GM19043 (cell line): ENCODE measurements at regions not wholly inside any gene's neighbourhood (a gene's known extent, or its start where the extent isn't known, plus 50 kb on each side); places are given as distances from the start of the nearest gene placed in this dataset.
"Not testable (repeated sequence)": the region's sequence is repeated elsewhere in the genome, so short reads cannot be mapped to it uniquely, and the experiment has no call there.

Experiments
- ATAC-seq: cut with Tn5 transposase; IDR thresholded peaks from one replicate; pipeline ENCODE4 v1.9.1; 2021; ENCODE audit warnings: low read depth; ENCODE audit not compliant: unreplicated experiment

DNA sequence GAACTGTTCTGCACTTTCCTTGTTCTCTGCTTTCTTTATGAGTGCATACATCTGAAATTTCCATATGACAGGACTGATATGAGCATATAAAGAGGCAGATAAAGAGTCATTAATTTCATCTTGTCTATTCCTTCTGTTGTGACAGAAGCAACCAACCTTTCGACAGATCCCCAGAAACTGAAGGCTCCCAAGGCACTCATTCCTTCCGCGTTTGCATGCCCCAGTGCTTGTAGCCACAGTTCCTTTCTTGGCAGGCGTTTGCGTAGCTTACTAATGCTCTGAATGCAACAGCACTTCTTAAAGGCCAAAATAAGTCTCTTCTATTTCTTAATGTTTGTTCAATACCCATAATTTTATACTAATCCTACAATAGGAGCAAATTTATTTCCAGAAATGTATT lies 94.0 kb upstream of the TBL1X start:
- no peak for ATAC-seq

DNA sequence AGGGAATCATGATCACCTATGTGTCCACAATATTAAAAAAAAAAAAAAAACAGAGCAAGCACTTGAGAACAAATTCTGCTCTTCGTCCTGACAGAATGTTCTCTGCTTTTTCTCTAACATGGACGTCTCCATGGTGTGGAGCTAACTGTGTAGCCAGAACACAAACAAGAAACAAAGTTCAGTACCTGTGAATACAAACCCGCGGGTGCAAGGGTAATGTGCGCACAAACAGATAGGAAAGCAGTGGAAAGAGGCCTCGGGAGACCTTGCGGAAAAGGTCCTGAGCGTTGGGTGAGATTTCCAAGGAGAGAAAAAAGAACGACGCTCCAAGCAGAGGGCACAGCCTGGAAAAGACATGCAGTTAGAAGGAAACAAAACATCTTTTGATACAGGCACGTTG lies 92.0 kb upstream of the TBL1X start:
- no peak for ATAC-seq

DNA sequence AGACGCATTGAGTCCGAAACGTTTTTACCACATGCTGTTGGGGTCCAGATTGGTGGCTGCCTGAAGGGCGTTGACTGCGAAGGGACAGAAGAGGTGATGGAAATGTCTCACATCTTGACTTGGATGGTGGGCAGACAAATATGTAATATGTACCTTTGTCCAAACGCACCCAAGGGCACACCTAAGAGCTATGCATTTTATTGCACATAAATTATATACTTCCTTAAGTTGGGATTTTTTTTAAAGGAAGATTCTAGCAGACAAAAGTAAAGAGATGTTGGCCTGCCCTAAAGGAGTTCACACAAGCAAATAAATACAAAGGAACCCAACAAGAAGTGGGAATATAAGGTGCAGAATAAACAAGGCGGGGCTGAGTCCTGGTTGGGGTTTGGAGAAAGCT lies 91.1 kb upstream of the TBL1X start:
- no peak for ATAC-seq

DNA sequence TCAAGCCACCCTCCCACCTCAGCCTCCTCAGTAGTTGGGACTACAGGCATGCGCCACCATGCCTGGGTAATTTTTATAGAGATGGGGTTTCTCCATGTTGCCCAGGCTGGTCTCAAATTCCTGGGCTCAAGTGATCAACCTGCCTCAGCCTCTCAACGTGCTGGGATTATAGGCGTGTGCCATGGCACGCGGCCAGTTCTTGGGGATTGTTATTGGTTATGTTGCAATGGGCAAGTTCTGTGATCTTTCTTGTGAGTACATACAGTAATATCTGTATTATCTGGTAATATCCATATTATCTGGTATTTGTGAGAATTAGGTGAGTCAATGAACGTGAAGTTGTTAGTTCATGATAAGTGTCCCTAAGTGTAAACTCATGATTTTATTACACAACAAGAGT lies 90.3 kb upstream of the TBL1X start:
- ATAC-seq: no peak

DNA sequence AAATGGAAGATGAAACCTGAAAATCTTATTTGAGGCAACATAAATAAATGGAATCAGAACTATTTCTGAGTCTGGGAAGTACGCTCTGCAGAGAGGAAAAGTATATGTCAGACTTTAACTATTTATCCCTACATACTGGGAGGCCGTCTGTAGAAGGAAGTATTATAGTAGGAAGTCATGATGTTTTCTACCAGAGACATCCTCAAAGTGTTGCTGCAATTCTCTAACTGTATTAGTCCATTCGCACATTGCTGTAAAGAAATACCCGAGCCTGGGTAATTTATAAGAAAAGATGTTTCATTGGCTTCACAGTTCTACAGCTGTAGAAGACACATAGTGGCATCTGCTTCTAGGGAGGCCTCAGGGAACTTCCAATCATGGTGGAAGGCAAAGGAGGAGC lies 88.7 kb upstream of the TBL1X start:
- ATAC-seq: no peak

DNA sequence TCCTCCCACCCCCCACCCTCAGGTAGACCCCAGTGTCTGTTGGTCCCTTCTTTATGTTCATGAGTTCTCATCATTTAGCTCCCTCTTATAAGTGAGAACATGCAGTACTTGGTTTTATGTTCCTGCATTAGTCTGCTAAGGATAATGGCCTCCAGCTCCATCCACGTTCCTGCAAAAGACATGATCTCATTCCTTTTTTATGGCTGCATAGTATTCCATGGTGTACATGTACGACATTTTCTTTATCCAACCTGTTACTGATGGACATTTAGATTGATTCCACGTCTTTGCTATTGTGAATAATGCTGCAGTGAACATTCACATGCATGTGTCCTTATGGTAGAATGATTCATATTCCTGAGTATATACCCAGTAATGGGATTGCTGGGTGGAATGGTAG lies 87.6 kb upstream of the TBL1X start:
- not testable (repeated sequence) for ATAC-seq

DNA sequence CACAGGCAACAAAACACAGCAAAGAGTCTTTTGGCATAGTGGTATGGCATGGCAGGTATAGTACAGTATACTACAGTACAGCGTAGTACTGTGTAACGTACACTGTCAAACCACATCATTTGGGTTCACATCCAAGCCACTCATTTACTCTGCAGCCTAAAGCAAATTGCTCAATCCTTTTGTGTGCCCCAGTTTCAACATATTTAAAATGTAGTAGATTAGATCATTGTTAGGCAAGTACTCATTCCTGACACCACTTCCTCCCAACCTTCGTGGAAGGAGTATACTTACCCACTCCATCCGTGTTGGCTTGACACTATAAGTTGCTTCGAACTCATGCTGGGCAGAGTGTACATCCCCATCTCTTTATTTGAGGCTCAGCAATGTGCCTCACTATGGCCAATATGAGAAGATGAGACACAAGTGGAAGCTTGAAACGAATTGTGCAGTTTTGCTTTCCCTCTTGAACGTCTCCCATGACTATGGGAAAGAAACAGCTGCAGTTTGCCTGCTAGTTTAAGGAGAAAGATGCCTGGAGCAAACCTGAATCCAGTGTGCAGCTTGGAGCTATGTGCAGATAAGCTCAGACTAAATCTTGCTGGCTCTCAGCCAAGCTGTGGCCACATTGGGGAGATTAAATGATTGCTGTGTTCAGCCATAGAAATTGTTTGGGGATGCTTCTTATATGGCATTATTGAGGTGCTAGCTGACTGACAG lies 85.7 kb upstream of the TBL1X start:
- no peak for ATAC-seq

DNA sequence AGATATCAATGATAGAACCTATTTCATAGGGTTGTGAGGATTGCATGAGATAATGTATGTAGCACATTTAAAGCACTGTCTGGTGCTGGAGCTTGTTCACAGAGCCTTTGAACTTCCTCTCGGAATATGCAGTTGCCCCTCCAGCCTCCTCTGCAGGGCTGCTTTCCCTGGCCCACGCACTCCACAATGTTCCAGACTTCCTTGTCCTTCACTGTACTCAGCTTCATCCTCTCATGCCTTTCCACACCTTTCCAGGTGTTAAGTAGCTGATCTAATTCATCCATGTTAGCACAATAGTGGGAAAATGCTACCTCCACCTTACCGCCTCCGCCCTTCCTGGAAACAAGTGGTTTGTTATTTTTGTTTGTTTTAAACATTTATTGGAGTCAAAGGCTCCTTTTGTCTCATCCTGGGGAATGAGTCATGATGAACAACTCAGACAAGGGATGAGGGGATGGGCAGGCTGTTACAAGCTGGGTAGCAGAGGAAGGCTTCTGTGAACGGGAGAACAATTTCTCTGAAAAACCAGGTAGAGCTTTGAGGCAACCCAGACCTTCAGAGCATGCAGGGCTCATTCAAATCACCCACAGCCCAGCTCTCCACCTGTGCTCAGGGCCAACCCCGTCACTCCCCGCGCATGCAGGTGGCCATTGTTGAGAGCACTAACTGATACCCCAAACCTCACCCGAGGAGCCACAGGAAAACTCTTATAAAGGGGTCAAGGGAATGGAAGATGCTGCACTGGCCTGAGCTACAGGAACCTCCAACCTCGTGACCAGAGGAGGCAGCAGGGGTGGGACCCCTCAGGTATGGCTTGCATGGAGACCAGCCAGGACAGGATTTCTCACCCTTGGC lies 84.9 kb upstream of the TBL1X start:
- ATAC-seq: no peak

DNA sequence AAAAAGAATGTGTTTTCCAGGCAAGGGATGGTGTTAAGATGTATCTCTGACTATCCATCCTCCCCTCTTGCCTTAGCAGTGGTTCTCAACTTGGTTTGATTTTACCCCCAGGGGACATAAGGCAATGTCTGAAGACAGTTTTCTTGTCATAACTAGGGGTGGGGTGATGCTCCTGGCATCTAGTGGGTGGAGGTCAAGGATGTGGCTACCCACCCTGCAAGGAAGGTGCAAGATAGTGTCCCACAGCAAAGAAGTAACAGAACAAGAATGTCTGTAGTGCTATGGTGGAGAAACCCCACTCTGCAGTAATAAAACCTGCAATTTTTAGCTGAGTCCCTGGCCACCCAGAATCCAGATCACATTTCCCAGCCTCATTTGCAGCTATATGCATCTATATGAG lies 81.2 kb upstream of the TBL1X start:
- no peak for ATAC-seq

DNA sequence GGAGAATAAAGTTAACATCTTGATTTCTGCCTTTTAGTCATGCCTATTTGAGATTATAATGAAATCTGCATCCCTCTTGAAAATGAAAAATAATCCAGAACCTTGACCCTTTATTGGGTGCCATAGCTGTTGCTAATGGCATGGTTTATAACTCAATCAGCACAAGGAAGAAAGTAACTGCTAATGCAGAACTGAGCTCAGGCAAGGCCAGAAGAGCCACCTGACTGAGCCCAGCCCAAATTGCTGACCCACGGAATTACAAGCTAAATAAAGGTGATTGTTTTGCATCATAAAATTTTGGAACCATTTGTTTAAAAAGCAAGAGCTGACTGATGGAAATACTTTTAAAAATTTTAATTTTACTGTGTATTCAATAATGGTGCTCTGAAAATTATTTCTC lies 76.4 kb upstream of the TBL1X start:
- ATAC-seq: no peak

DNA sequence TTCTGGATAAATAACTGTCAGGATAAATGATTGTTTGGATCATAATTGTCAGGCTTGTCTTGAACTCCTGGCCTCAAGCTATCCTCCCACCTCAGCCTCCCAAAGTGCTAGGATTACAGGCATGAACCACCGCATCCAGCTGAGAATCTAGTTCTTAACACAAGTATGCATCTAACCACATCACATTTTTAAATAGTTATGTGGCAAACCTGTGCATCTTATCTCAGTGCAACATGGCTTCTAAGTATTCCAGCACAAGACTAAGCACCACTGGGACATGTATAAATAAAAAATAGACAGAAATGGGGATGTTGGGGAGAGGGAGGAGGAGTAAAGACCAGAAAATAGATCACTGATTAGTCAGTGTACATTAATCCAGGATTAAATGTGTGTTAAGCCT lies 74.7 kb upstream of the TBL1X start:
- ATAC-seq: no peak

DNA sequence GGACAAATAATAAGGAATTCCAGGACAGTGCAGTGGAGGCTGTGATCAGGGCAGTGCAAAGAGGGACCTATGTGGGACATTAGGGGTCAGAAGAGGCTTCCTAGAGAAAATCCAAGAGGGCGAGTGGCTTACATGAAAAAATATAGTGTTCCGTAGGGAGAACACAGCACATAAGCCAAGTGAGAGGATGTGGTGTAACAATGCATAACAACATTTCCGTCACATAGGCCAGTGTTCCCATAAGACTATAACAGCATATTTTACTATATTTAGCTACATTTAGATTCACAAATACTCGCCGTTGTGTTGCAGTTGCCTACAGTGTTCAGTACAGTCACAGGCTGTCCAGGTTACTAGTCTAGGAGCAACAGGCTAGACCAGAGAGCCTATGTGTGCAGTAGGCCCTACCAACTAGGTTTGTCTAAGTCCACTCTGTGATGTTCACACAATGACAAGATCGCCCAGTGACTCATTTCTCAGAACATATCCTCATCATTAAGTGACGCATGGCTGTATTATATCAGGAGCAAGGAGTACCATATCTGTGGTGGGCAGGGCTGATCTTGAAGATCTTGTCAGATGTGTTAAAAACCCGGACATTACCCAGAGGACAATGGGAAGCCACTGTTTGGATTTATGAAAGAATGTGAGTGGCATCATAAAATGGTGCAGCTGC lies 74.0 kb upstream of the TBL1X start:
- no peak for ATAC-seq

DNA sequence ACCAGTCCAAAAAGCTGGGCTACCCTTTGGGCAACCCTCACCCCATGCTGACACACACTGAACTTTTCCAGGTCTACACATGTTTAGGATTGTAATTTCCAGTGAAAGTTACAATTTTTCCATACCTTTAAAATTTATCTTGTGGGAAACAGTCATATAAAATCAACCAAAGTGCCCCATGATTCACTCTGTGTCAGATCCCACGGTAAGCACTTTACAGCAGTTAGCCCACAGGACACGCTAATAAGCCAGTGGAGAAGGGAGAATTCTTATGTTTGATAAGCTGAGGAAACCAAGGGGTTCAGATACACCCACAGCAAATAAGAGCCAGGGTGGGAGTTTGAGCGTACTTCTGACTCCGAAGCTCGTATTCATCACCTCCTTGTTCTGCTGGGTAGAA lies 72.4 kb upstream of the TBL1X start:
- no peak for ATAC-seq

DNA sequence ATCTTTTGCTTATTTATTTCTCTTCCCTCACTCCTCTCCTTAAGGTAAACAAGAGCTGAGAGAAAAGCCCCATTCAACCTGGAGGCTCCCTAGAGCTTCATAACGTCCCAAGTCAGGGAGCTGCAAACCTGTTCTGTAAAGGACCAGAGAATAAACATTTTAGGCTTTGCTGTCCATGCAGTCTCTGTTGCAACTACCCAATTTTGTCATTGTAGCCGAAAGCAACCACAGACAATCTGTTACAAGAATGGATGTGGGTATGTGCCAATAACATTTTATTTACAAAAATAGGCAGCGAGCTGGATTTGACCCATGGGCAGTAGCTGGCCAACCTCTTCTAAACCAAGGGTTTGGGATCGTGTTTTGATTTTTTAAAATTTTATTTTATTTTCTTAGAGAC lies 71.3 kb upstream of the TBL1X start:
- no peak for ATAC-seq

DNA sequence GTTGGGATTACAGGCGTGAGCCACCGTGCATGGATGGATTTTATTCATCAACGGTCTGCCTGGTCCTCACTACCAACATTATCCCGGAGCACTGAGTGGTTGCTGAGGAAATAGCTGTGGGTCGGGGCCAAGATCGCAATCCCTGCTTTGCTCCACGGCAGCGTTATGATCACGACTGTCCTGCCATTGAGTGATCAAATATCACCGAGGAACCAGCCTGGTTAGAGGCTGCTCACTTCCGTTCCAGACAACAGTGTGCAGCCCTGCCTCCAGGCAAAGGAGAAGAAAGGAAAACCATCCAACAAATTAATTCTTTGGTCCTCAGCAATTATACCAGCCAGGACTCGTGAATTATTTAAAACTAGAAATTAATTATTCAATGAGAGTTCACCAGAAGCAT lies 70.6 kb upstream of the TBL1X start:
- ATAC-seq: no peak

DNA sequence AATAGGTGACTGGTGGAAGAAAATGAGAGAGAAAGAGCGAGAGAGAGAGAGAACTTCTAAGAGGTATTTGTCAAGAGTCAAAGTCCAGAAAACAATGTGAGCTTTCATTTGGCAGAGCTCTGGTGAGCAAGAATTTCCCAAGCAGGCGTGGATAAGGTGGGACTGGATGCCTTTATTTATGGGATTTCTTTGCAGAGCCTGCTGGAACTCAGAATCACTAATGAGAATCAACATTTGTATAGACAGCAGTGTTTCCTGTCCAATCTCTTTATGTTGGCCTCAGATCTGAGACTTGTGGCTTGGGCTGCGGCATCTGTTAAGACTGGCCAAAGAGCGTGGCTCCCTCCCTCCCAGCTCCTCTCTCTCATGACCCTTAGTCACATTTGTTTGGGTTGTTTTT lies 67.9 kb upstream of the TBL1X start:
- ATAC-seq: no peak

DNA sequence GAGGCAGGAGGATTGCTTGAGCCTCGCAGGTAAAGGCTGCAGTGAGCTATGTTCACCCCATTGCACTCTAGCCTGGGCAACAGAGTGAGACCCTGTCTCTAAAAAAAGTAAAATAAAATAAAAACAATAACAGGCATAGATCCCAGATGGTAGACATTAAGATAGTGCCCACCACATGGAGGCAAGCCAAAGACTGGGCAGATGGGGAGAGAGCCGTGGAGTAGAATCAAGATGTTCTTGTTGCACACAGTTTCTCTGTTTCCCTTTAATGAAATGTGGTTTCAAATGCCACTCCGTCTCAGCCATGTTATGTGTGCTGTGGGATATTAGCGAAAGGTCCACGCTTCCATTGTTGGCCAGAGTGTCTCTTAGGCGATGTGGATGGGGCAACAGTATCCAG lies 63.8 kb upstream of the TBL1X start:
- no peak for ATAC-seq

DNA sequence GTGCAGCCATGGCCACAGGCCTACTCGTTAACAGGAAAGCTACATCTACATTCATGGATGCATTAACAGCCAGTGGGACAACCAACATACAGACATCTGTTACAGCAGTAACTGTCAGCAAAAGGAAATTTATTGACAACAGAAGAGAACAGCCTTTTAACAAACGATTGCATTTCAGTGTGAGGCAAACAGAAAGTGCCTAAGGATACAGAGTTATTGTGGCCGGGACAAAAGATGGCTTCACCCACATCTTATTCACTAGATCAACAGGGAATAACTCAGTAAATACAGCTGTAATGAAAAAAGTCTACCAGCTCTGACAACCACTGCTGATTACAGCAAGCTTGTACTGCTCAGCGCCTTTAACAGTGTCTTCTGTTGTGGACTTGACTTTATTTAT lies 61.5 kb upstream of the TBL1X start:
- no peak for ATAC-seq

DNA sequence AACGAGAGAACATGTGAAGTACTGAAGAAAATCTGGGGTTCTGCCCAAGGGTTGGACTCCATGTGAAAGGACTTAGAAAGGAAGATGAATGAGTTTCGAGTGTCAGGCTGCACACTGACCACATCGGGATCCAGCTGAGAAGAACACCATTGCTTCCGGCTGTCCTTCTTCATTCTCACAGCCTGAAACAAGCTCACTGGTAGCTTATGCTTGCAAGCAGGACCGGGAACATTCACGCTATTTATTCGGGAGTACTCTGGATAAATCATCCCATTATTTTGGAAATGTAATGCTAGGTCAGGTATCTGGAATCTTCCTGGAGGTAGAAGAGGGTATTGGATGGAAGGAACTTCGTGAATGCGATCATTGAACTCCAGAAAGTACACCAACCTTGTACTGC lies 59.2 kb upstream of the TBL1X start:
- not testable (repeated sequence) for ATAC-seq

DNA sequence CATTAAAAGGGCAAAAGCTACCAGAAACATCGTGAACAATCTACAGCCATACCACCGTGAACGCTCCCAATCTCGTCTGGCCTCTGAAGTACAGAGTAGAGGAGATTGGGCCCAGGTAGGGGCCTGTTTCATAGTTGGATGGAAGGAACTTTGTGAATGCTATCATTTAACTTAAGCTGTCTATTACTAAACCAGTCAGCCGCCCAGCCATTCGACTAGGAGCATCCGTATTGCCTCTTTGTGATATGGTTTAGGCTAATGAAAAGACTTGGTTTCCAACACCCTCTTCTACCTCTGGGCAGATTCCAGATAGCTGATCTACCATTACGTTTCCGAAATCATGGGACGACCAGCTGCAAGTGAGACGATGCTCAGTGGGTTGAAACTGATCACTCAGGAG lies 54.0 kb upstream of the TBL1X start:
- not testable (repeated sequence) for ATAC-seq

DNA sequence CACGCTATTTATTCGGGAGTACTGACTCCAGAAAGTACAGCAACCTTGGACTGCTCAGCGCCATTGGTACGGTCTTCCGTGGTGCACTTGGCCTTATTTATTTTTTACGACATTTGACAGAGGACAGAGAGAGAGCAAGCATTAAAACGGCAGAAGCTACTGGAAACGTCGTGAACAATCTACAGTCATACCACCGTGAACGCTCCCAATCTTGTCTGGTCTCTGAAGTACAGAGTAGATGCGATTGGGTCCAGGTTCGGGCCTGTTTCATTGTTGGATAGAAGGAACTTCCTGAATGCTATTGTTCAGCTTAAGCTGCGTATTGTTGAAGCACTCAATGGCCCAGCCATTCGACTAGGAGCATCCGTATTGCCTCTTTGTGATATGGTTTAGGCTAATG lies 53.2 kb upstream of the TBL1X start:
- not testable (repeated sequence) for ATAC-seq

DNA sequence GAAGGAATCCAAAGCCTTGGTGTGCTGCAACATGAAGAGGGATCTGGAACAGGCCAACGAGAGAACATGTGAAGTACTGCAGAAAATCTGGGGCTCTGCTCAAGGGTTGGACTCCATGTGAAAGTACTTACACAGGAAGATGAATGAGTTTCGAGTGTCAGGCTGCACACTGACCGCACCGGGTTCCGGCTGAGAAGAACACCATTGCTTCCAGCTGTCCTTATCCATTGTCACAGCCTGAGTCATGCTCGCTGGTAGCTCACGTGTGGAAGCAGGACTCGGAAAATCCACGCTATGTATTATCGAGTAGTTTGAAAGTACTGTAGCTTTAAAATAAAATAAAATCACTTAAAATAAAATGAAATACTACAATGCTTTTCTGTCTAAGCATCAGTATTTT lies 50.4 kb upstream of the TBL1X start:
- ATAC-seq: no peak
